Neural crest cell (in vitro differentiated cells): ENCODE measurements at regions not wholly inside any gene's neighbourhood (a gene's known extent, or its start where the extent isn't known, plus 50 kb on each side); places are given as distances from the start of the nearest gene placed in this dataset.

Experiments used
- DNase-seq: peaks from one replicate; pipeline ENCODE4 v3.0.0; 2021; ENCODE audit warnings: low read depth, mixed read lengths, low spot score
- H3K27ac Mint-ChIP-seq: one replicate; pipeline ENCODE4 v1.8.0; 2021; ENCODE audit warnings: mild to moderate bottlenecking, mixed read lengths; ENCODE audit not compliant: unreplicated experiment
- H3K27me3 Mint-ChIP-seq: 2 replicates; pipeline ENCODE4 v1.8.0; 2021; ENCODE audit warnings: low read depth, mild to moderate bottlenecking, mixed read lengths
- H3K36me3 Mint-ChIP-seq: 2 replicates; pipeline ENCODE4 v1.8.0; 2021; ENCODE audit warnings: low read depth, mild to moderate bottlenecking, mixed read lengths
- H3K4me1 Mint-ChIP-seq: 2 replicates; pipeline ENCODE4 v1.8.0; 2021; ENCODE audit warnings: mixed read lengths
- H3K4me3 Mint-ChIP-seq: one replicate; pipeline ENCODE4 v1.8.0; 2021; ENCODE audit warnings: mild to moderate bottlenecking, mixed read lengths
- H3K9me3 Mint-ChIP-seq: 2 replicates; pipeline ENCODE4 v1.8.0; 2021; ENCODE audit warnings: mixed read lengths
- TF ChIP-seq, protein P1 (sequence below): fragments of 200-600 bp; sonication (generic); conservative IDR thresholded peaks from 2 replicates; pipeline ENCODE4 v1.5.0; 2021; ENCODE audit warnings: antibody characterized with exemption, mild to moderate bottlenecking

DNA sequence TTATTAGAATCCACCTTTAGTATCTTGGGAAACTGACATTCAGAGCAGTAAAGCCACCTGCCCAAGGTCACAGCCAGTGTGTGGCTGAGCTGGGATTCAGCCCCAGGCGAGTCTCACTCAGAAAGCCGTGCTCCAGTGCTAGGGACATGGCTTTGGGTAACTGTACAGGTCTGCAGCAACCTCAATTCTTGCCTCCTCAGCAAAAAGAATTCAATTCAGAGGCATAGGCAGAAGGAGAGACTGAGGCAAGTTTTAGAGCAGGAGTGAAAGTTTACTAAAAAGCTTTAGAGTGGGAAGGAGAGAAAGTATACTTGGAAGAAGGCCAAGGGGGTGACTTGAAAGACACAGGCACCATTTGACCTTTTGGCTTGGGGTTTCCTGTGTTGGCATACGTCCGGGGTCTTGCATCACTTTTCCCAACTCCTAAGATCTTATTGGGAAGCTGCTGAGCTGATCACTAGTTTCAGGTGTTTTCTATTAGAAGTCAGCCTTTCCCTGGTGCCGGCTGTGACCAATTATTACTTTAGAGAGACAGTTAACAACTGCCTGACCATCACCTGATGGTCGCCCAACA lies 529.3 kb downstream of the MATN1 start:
- Mint-ChIP-seq H3K27me3 (peaks cover 28% of the 10 kb centered on the region), H3K9me3 (no peaks in the 10 kb centered on the region), H3K4me1 (no peaks in the 10 kb centered on the region), H3K27ac (no peak overlapping the region), H3K36me3 (no peaks in the 10 kb centered on the region), H3K4me3 (no peak overlapping the region)
- TF ChIP-seq, protein P1, sequence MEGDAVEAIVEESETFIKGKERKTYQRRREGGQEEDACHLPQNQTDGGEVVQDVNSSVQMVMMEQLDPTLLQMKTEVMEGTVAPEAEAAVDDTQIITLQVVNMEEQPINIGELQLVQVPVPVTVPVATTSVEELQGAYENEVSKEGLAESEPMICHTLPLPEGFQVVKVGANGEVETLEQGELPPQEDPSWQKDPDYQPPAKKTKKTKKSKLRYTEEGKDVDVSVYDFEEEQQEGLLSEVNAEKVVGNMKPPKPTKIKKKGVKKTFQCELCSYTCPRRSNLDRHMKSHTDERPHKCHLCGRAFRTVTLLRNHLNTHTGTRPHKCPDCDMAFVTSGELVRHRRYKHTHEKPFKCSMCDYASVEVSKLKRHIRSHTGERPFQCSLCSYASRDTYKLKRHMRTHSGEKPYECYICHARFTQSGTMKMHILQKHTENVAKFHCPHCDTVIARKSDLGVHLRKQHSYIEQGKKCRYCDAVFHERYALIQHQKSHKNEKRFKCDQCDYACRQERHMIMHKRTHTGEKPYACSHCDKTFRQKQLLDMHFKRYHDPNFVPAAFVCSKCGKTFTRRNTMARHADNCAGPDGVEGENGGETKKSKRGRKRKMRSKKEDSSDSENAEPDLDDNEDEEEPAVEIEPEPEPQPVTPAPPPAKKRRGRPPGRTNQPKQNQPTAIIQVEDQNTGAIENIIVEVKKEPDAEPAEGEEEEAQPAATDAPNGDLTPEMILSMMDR: no peak
- no peak for DNase-seq

DNA sequence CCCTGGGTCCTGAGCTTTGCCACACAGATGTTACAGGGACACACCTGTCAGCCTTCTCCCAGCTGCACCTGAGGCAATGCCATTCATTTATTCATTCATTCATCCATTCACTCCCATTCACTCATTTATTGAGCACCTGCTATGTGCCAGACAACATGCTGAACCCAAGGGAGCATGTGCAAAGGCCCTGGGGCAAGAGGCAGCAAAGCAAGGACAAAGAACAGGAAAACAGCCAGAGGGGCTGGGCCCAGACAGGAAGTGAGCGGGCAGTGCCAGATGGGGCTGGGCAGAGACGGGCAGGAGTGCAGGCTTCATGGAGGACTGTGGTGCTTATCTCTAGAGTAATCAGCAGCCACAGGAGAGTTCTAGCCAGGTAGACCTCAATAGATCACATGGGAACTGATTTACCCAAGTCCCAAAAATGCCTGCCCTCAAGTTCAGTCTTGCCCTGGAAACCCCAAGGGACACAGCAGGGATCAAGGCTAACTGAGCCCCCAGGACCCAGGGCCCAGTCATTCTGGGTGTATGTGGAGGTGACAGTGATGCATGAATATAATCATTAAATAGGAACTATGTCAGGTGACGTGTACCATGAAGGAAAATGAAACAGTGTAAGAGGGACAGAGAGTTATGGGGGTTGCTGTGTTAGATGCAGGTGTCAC lies 530.3 kb downstream of the MATN1 start:
- H3K4me3 Mint-ChIP-seq: no peak overlapping the region
- H3K27ac Mint-ChIP-seq: no peak overlapping the region
- no peak for DNase-seq
- H3K27me3 Mint-ChIP-seq: peaks cover 25% of the 10 kb centered on the region
- H3K36me3 Mint-ChIP-seq: no peaks in the 10 kb centered on the region
- H3K9me3 Mint-ChIP-seq: no peaks in the 10 kb centered on the region
- H3K4me1 Mint-ChIP-seq: no peaks in the 10 kb centered on the region
- TF ChIP-seq, protein P1: no peak

DNA sequence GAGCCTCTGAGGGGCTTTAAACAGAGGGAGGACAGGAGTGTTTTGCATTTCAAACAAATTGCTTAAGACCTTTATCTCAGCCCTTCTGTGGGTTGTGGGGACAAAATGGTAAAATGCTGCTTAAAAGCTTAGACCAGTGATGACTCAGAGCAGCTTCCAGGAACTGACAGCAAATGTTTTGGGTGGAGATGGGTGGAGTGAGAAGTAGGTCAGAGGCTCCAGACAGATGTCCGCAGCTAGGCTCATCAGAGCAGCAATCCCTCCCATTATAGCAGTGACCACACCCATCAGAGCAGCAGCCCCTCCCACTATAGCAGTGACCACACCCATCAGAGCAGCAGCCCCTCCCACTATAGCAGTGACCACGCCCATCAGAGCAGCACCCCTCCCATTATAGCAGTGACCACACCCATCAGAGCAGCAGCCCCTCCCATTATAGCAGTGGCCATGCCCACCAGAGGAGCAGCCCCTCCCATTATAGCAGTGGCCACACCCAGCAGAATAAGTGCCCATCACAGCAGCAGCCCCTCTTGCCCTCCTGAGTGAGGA lies 532.2 kb downstream of the MATN1 start:
- H3K4me3 Mint-ChIP-seq: no peak overlapping the region
- DNase-seq: no peak
- peaks cover 15% of the 10 kb centered on the region for H3K27me3 Mint-ChIP-seq
- TF ChIP-seq, protein P1: no peak
- H3K36me3 Mint-ChIP-seq: no peaks in the 10 kb centered on the region
- no peak overlapping the region for H3K27ac Mint-ChIP-seq
- no peaks in the 10 kb centered on the region for H3K9me3 Mint-ChIP-seq
- no peaks in the 10 kb centered on the region for H3K4me1 Mint-ChIP-seq

DNA sequence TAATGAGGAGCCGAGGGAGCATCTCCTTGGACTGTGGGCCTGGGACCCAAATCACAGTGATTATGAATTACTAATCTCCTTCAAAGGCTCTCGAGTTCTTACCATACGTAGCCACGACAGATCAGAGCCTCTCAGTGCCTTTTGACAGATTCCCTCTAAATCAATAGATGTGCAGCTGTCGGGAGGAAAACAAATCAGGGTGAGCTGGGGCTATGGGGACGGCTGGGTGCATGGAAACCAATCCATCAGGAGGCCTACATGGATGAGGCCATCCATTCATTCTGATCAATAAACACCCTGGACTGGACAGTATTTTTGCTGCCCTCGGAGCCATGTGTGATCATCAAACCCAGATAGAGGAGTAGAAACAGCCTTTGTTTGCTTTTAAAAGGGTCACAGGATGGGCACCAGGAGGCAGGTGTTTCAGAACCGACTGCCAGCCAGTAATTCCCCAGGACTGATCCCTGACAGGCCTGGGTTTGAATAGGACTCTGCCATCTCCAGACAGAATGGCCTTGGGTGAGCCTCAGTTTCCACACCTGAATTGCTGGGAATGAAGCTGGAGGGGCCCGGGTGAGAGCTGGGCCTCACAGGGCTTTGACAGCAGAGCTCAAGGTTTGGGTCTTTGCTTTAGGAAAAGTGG lies 532.8 kb downstream of the MATN1 start:
- Mint-ChIP-seq H3K27ac (no peak overlapping the region), H3K9me3 (no peaks in the 10 kb centered on the region), H3K4me3 (no peak overlapping the region), H3K4me1 (no peaks in the 10 kb centered on the region), H3K36me3 (no peaks in the 10 kb centered on the region), H3K27me3 (peaks cover 15% of the 10 kb centered on the region)
- TF ChIP-seq, protein P1: no peak
- DNase-seq: no peak

DNA sequence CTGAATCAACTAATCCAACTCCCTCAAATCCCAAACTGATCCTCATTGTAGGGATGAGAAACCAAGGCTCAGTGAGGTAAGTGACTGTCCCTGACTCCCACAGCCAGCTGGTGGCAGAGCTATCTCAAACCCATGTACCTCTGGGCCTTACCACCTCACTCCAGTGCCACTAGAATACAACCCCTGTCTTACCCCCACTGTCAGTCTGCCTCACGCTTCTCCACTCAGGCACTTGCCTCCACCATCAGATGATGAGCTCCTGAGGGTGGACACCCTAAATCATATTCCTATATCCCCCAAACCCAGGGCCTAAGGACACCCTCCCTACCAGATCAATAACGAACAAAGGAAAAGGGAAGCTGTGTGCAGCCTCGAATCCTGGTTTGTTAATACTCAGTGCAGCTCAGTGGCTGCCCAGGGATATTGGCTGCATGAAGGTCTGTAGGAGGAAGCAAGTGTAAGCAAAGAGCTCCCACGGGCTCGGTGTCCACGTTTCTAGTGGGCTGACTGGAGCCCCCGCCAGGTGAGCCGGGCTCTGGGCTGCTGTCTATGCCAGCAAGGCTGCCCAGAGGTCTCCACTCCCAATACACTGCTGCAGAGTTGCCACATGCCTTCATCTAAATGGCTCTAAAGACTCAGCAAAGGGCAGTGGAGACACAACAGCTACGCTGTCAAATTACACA lies 533.4 kb downstream of the MATN1 start:
- H3K9me3 Mint-ChIP-seq: no peaks in the 10 kb centered on the region
- no peak for DNase-seq
- H3K36me3 Mint-ChIP-seq: no peaks in the 10 kb centered on the region
- peaks cover 13% of the 10 kb centered on the region for H3K27me3 Mint-ChIP-seq
- H3K4me3 Mint-ChIP-seq: no peak overlapping the region
- TF ChIP-seq, protein P1: no peak
- no peaks in the 10 kb centered on the region for H3K4me1 Mint-ChIP-seq
- no peak overlapping the region for H3K27ac Mint-ChIP-seq
